AG04450 (cell line): ENCODE measurements at regions not wholly inside any gene's neighbourhood (a gene's known extent, or its start where the extent isn't known, plus 50 kb on each side); places are given as distances from the start of the nearest gene placed in this dataset.

Experiments used
- CTCF ChIA-PET: fragments of 300-600, 350-600 bp; formaldehyde crosslinking; extraction: SDS; loops from one replicate; lab custom pipeline; 2022; ENCODE audit warnings: antibody characterized with exemption, inconsistent platforms; lab: Charles Lee
- POLR2A ChIA-PET: fragments of 350-600 bp; formaldehyde crosslinking; extraction: SDS; loops from one replicate; lab custom pipeline; 2021; ENCODE audit warnings: antibody characterized with exemption, inconsistent platforms; lab: Yijun Ruan, JAX
- DNase-seq: peaks from one replicate; pipeline ENCODE4 v3.0.0-alpha.2; 2011; ENCODE audit warnings: low read depth, low spot score
- H3K27ac ChIP-seq: one replicate; pipeline ENCODE4 v1.5.1; 2012; ENCODE audit warnings: low read depth, low read length, control low read depth
- H3K27me3 ChIP-seq: one replicate; pipeline ENCODE4 v1.6.0; 2012; ENCODE audit warnings: low read length; ENCODE audit not compliant: control insufficient read depth, insufficient read depth
- H3K4me3 ChIP-seq: 2 replicates; pipeline ENCODE4 v1.5.1; 2011; ENCODE audit warnings: mild to moderate bottlenecking, low read depth, low read length, control low read depth
- H3K9me3 ChIP-seq: 2 replicates; pipeline ENCODE4 v1.5.1; 2012; ENCODE audit warnings: low read length; ENCODE audit not compliant: control insufficient read depth, insufficient read depth
- CTCF ChIP-seq: IDR thresholded peaks from 2 replicates; pipeline ENCODE4 v1.5.1; 2011; ENCODE audit warnings: low read depth, low read length, control low read depth, inconsistent platforms

- Histone ChIP-seq H3K9me3 (peaks cover 80% of the 10 kb centered on the region), H3K27ac (no peak overlapping the region), H3K27me3 (no peaks in the 10 kb centered on the region), H3K4me3 (no peak overlapping the region)
- TF ChIP-seq CTCF = no peak
- no peak for DNase-seq
- ChIA-PET CTCF (no interaction called here), POLR2A (no interaction called here)
These were observed 149.8 kb downstream of the TTLL2 start for GRCh38 chr6:167474725-167475124.

DNA sequence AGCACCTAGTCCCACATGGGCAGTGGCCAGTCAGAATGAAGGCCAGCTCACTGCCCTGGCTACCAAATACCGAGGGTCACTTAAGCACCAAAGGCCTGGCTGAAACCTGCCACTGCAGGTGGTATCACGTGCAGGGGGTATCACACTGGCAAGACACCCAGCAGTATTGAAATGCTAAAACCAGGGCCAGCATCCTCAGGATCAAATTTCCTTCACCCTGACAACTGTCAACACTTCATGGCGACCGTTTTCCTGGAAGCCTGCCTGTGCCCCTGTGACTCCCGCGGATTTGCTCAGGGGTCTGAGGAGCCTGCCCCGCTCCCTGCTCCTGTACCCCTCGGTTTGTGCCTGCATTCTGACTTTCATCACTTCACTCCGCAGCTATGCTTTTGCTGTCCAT is 151.1 kb downstream of the TTLL2 start:
- ChIA-PET POLR2A (no interaction called here), CTCF (no interaction called here)
- Histone ChIP-seq H3K9me3 (peaks cover 75% of the 10 kb centered on the region), H3K27me3 (no peaks in the 10 kb centered on the region), H3K4me3 (no peak overlapping the region), H3K27ac (no peak overlapping the region)
- no peak for DNase-seq
- no peak for TF ChIP-seq CTCF

DNA sequence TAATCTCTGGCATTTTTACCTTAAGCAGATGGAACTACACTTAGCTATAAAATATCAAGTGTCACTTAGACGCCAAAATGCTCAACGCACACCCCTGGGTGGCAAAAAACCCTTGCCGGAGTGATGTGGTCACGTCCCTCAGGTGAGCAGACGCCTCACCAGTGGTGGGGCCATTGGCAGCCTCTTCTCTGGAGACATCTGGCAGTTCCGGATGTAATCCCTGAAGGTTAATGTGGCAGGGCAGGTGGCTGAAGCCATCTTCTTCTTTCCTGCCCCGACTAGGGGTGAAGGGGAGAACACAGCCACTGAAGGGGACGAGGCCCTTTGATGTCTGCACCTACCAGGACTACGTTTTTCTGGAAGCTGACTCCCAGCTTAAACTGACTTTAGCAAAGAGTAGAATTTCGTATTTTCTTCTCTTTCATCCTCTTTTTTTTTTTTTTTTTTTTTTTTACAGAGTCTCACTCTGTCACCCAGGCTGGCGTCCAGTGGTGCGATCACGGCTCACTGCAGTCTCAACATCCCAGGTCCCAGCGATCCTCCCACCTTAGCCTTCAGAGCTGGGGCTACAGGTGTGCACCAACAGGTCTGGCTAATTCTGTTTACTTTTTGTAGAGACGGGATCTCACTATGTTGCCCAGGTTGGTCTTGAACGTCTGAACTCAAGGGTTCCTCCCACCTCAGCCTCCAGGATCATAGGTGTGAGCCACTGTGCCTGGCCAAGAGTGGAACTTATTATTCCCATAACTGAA is 152.1 kb downstream of the TTLL2 start:
- H3K27ac ChIP-seq = no peak overlapping the region
- no peaks in the 10 kb centered on the region for H3K27me3 ChIP-seq
- no peak overlapping the region for H3K4me3 ChIP-seq
- CTCF ChIA-PET = no interaction called here
- DNase-seq = no peak
- no peak for TF ChIP-seq CTCF
- POLR2A ChIA-PET = no interaction called here
- peaks cover 73% of the 10 kb centered on the region for H3K9me3 ChIP-seq

DNA sequence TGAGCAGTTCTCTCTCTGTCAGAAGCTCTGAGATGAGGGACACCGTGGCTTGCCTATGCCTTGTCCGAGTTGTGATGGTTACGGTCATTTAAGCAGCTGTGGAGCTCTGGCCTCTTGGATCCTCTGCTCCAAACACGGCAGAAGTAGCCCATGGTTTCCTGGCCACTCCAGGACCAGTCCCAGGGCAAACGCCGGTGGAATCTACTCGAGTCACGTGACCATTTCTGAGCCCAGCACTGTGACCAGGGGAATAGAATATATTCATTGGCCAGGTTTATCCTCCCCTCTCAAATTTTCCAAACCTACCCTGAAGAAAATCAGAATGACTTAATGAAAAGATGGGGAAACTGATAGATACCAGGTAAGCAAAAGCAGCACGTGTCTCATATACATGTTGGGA is 152.8 kb downstream of the TTLL2 start:
- Histone ChIP-seq H3K4me3 (no peak overlapping the region), H3K27me3 (no peaks in the 10 kb centered on the region), H3K9me3 (peaks cover 74% of the 10 kb centered on the region), H3K27ac (no peak overlapping the region)
- POLR2A ChIA-PET = no interaction called here
- CTCF ChIA-PET = no interaction called here
- DNase-seq = no peak
- TF ChIP-seq CTCF = no peak

- Histone ChIP-seq H3K4me3 (no peak overlapping the region), H3K27me3 (no peaks in the 10 kb centered on the region), H3K27ac (no peak overlapping the region), H3K9me3 (peaks cover 65% of the 10 kb centered on the region)
- ChIA-PET CTCF (no interaction called here), POLR2A (no interaction called here)
- DNase-seq = no peak
- TF ChIP-seq CTCF = no peak
These were observed 154.4 kb downstream of the TTLL2 start for GRCh38 chr6:167479301-167479700.
